Endodermal cell (in vitro differentiated cells): ENCODE measurements at regions not wholly inside any gene's neighbourhood (a gene's known extent, or its start where the extent isn't known, plus 50 kb on each side); places are given as distances from the start of the nearest gene placed in this dataset.

ENCODE experiments used
- DNase-seq: peaks from one replicate; pipeline ENCODE4 v3.0.0-alpha.2; 2017
- H3K27ac ChIP-seq: 2 replicates; pipeline ENCODE4 v1.5.1; 2013; ENCODE audit warnings: mild to moderate bottlenecking, low read depth, low read length, moderate library complexity
- H3K27me3 ChIP-seq: 2 replicates; pipeline ENCODE4 v1.6.1; 2013; ENCODE audit warnings: mild to moderate bottlenecking, low read length, moderate library complexity; ENCODE audit not compliant: insufficient read depth, control insufficient read depth, poor library complexity, severe bottlenecking
- H3K36me3 ChIP-seq: 2 replicates; pipeline ENCODE4 v1.7.0; 2013; ENCODE audit warnings: mild to moderate bottlenecking, low read length, moderate library complexity; ENCODE audit not compliant: control insufficient read depth, insufficient read depth
- H3K4me1 ChIP-seq: one replicate; pipeline ENCODE4 v1.7.0; 2013; ENCODE audit warnings: low read length; ENCODE audit not compliant: control insufficient read depth, insufficient read depth
- H3K4me3 ChIP-seq: 2 replicates; pipeline ENCODE4 v1.5.1; 2013; ENCODE audit warnings: mild to moderate bottlenecking, low read length, moderate library complexity
- H3K9ac ChIP-seq: 2 replicates; pipeline ENCODE4 v1.6.1; 2013; ENCODE audit warnings: mild to moderate bottlenecking, low read length, moderate library complexity; ENCODE audit not compliant: poor library complexity, severe bottlenecking; ENCODE audit errors: extremely low read depth
- H3K9me3 ChIP-seq: 2 replicates; pipeline ENCODE4 v1.6.1; 2013; ENCODE audit warnings: mild to moderate bottlenecking, low read length, moderate library complexity; ENCODE audit not compliant: control insufficient read depth
- H3K27ac Mint-ChIP-seq: 2 replicates; pipeline ENCODE4 v1.8.0; 2020; ENCODE audit warnings: mixed read lengths
- H3K27me3 Mint-ChIP-seq: 2 replicates; pipeline ENCODE4 v1.8.0; 2021; ENCODE audit warnings: mild to moderate bottlenecking, mixed read lengths; ENCODE audit not compliant: insufficient read depth
- H3K36me3 Mint-ChIP-seq: 2 replicates; pipeline ENCODE4 v1.8.0; 2020; ENCODE audit warnings: low read depth, mixed read lengths
- H3K4me1 Mint-ChIP-seq: 2 replicates; pipeline ENCODE4 v1.8.0; 2020; ENCODE audit warnings: mixed read lengths
- H3K4me3 Mint-ChIP-seq: 2 replicates; pipeline ENCODE4 v1.8.0; 2020; ENCODE audit warnings: mild to moderate bottlenecking, moderate library complexity, mixed read lengths
- H3K9me3 Mint-ChIP-seq: 2 replicates; pipeline ENCODE4 v1.8.0; 2020; ENCODE audit warnings: mild to moderate bottlenecking, mixed read lengths
- CTCF ChIP-seq: fragments of 200-600 bp; sonication (generic); conservative IDR thresholded peaks from 2 replicates; pipeline ENCODE4 v1.5.0; 2021; ENCODE audit warnings: antibody characterized with exemption, mild to moderate bottlenecking
- WGBS, 2 experiments: methylation state at CpG; one replicate each; pipeline versions ENCODE4 v1.1.5 to v1.1.7; 2013; ENCODE audit warnings: missing lambda C conversion rate in 2 of 2, mixed read lengths in 1 of 2; ENCODE audit not compliant: insufficient coverage in 1 of 2, insufficient read length in 1 of 2; 5-methylcytosine and 5-hydroxymethylcytosine counted together

GRCh38 chr18:47615043-47615442 lies 315.4 kb downstream of the SMAD2 start:
- H3K27me3 Mint-ChIP-seq, result peaks cover 6% of the 10 kb centered on the region

GRCh38 chr18:47613929-47614328 lies 316.5 kb downstream of the SMAD2 start:
- Histone ChIP-seq H3K4me3 (no peak overlapping the region), H3K9ac (no peak overlapping the region), H3K4me1 (no peaks in the 10 kb centered on the region), H3K9me3 (peaks cover 5% of the 10 kb centered on the region), H3K27ac (no peak overlapping the region), H3K36me3 (no peaks in the 10 kb centered on the region), H3K27me3 (no peaks in the 10 kb centered on the region)
- DNase-seq, result no peak
- Mint-ChIP-seq H3K4me1 (no peaks in the 10 kb centered on the region), H3K36me3 (no peaks in the 10 kb centered on the region), H3K4me3 (no peak overlapping the region), H3K27ac (no peak overlapping the region), H3K9me3 (peaks cover 10% of the 10 kb centered on the region), H3K27me3 (peaks cover 6% of the 10 kb centered on the region)
- TF ChIP-seq CTCF, result no peak

More at GRCh38 chr18:47615043-47615442, 315.4 kb downstream of the SMAD2 start:
- Mint-ChIP-seq H3K4me3 (no peak overlapping the region), H3K4me1 (no peaks in the 10 kb centered on the region), H3K27ac (no peak overlapping the region), H3K36me3 (no peaks in the 10 kb centered on the region), H3K9me3 (peaks cover 10% of the 10 kb centered on the region)
- 92 to 100% methylated on average over 1 to 2 of the region's 2 CpGs for WGBS, 2 experiments
- Histone ChIP-seq H3K9me3 (peaks cover 5% of the 10 kb centered on the region), H3K4me3 (no peak overlapping the region), H3K27ac (no peak overlapping the region), H3K27me3 (no peaks in the 10 kb centered on the region), H3K36me3 (no peaks in the 10 kb centered on the region), H3K9ac (no peak overlapping the region), H3K4me1 (no peaks in the 10 kb centered on the region)
- TF ChIP-seq CTCF, result no peak
- no peak for DNase-seq

GRCh38 chr18:47611649-47612048 lies 318.8 kb downstream of the SMAD2 start:
- Histone ChIP-seq H3K4me1 (no peaks in the 10 kb centered on the region), H3K4me3 (no peak overlapping the region), H3K36me3 (no peaks in the 10 kb centered on the region), H3K27ac (no peak overlapping the region), H3K9ac (no peak overlapping the region), H3K27me3 (no peaks in the 10 kb centered on the region), H3K9me3 (peaks cover 12% of the 10 kb centered on the region)
- DNase-seq, result no peak
- no peak for TF ChIP-seq CTCF
- no peak overlapping the region for H3K27ac Mint-ChIP-seq
- peaks cover 6% of the 10 kb centered on the region for H3K27me3 Mint-ChIP-seq
- peaks cover 15% of the 10 kb centered on the region for H3K9me3 Mint-ChIP-seq
- H3K4me3 Mint-ChIP-seq, result no peak overlapping the region
- H3K36me3 Mint-ChIP-seq, result no peaks in the 10 kb centered on the region
- WGBS, 2 experiments, result 67 to 85% methylated on average over 3 of the region's 3 CpGs
- peaks cover 6% of the 10 kb centered on the region for H3K4me1 Mint-ChIP-seq
